Endothelial cell (in vitro differentiated cells): ENCODE measurements at regions not wholly inside any gene's neighbourhood (a gene's known extent, or its start where the extent isn't known, plus 50 kb on each side); places are given as distances from the start of the nearest gene placed in this dataset.

Experiments used
- DNase-seq: peaks from one replicate; pipeline ENCODE4 v3.0.0; 2021; ENCODE audit warnings: low spot score
- H3K27ac Mint-ChIP-seq: one replicate; pipeline ENCODE4 v1.8.0; 2021; ENCODE audit warnings: mixed read lengths, inconsistent platforms; ENCODE audit not compliant: unreplicated experiment
- H3K27me3 Mint-ChIP-seq: one replicate; pipeline ENCODE4 v1.8.0; 2021; ENCODE audit warnings: mild to moderate bottlenecking, moderate library complexity, mixed read lengths, inconsistent platforms; ENCODE audit not compliant: unreplicated experiment
- H3K36me3 Mint-ChIP-seq: one replicate; pipeline ENCODE4 v1.8.0; 2021; ENCODE audit warnings: mild to moderate bottlenecking, low read depth, mixed read lengths, inconsistent platforms; ENCODE audit not compliant: unreplicated experiment
- H3K4me1 Mint-ChIP-seq: one replicate; pipeline ENCODE4 v1.8.0; 2021; ENCODE audit warnings: mild to moderate bottlenecking, mixed read lengths, inconsistent platforms; ENCODE audit not compliant: unreplicated experiment
- H3K4me3 Mint-ChIP-seq: one replicate; pipeline ENCODE4 v1.8.0; 2021; ENCODE audit warnings: mild to moderate bottlenecking, mixed read lengths, inconsistent platforms; ENCODE audit not compliant: unreplicated experiment
- H3K9me3 Mint-ChIP-seq: one replicate; pipeline ENCODE4 v1.8.0; 2021; ENCODE audit warnings: mixed read lengths, inconsistent platforms; ENCODE audit not compliant: unreplicated experiment
- CTCF ChIP-seq: fragments of 200-600 bp; sonication (generic); IDR thresholded peaks from one replicate; pipeline ENCODE4 v1.5.0; 2021; ENCODE audit warnings: antibody characterized with exemption; ENCODE audit not compliant: unreplicated experiment

DNA sequence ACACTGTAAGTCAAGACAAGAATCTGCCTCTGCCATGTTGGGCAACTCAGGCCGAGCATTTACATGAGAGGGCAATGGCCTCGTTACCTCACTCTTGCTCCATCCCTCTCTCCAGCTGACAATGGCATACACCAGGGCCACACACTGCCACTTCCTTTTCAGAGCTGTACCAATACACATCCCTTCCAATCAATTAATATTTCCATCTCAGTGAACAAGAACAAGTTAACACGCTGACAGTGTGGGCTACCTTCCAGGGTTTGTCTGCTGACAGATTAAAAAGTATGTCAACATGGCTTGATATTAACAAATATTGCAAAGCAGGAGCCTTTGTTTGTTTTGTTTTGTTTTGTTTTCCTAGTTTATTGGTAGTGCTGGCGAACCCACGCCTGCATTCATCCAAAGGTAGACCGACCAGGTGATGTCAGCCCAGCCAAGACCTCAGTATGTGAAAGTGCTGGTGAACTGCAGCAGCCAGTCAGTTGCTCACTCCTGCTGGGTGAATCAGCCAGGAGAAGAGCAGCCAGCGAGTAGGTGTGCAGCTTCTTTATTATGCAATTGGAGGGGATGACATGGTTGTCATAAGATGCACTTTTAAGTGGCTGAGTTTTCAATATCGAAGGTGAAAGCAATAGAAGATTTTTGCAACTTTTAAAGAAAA, 487.3 kb upstream of the JARID2 start:
- H3K27ac Mint-ChIP-seq: no peak overlapping the region
- no peak for DNase-seq
- no peaks in the 10 kb centered on the region for H3K4me1 Mint-ChIP-seq
- peaks cover 3% of the 10 kb centered on the region for H3K27me3 Mint-ChIP-seq
- TF ChIP-seq CTCF: no peak
- no peaks in the 10 kb centered on the region for H3K36me3 Mint-ChIP-seq
- no peak overlapping the region for H3K4me3 Mint-ChIP-seq
- H3K9me3 Mint-ChIP-seq: no peaks in the 10 kb centered on the region

DNA sequence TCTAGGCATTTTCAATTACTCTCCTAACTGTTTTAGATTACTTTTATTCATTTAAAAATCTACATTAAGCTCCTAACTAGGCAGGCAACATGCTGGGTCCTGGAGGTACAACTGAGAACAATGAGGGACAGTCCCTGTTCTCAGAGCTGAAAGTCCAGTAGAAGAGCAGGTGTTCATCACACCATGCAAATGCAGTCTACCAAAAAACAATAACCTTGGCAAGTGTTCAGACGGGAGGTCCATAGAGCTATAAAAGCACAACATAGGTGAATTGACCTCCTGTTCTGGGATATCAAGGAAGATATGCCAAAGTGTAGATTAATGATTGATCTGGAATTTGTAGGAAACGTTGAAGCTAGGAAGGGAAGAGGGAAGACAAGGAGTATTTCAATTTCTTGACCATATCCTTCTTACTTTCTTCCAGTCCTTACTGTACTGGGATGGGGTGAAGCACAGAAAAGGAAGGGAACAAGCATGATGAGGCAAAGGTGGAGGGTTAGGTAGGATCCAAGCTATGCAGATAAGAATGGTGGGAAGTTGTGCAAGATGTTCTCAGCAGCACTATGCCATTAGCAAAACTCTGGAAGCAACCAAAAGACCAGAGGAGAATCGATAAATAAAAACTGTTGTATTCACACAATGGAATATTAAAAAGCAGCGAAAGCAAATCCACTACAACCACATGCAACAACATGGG, 485.7 kb upstream of the JARID2 start:
- H3K9me3 Mint-ChIP-seq: no peaks in the 10 kb centered on the region
- H3K27ac Mint-ChIP-seq: no peak overlapping the region
- no peaks in the 10 kb centered on the region for H3K36me3 Mint-ChIP-seq
- TF ChIP-seq CTCF: no peak
- H3K4me3 Mint-ChIP-seq: no peak overlapping the region
- no peak for DNase-seq
- H3K27me3 Mint-ChIP-seq: peaks cover 3% of the 10 kb centered on the region
- H3K4me1 Mint-ChIP-seq: no peaks in the 10 kb centered on the region

DNA sequence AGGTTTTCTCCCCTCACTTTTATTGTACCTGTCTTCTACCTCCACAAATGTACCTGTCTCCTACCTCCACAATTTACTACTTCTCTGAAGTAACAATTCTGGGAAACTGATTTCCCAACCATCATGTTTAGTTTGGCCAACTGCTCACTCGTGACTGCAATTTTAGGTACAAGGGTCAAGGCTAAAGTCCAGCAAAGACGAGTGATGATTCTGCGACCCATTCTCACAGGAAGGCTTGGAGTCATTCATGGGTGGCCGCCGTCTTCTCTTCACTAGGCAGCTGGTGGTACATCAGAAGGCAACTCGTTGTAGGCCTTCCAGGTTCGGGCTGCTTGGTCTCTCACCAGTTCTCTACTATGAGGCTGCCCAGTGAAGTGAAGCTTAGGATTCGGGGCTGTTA, 483.8 kb upstream of the JARID2 start:
- no peak for TF ChIP-seq CTCF
- Mint-ChIP-seq H3K9me3 (no peaks in the 10 kb centered on the region), H3K36me3 (no peaks in the 10 kb centered on the region), H3K27ac (no peak overlapping the region), H3K4me1 (peaks cover 4% of the 10 kb centered on the region), H3K4me3 (no peak overlapping the region), H3K27me3 (peaks cover 4% of the 10 kb centered on the region)
- DNase-seq: no peak

DNA sequence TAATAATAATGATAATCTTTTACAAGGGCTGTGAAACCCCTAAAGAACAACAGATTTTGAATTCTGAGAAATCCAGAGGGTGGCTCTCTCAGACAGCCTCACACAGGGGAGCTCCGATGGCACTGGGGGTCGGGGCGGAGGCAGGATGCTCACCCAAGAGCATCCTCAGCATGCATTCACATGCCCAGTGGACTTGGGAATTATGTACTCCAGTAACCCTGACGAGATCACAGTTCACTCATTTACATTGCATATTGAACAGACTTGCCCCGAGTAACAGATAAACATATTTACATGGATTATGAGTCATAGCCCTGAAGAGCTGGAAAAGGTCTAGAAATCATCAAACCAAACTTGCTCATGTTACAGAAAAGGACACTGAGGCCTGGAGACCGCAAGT, 482.7 kb upstream of the JARID2 start:
- no peaks in the 10 kb centered on the region for H3K36me3 Mint-ChIP-seq
- peaks cover 4% of the 10 kb centered on the region for H3K27me3 Mint-ChIP-seq
- no peak for TF ChIP-seq CTCF
- H3K27ac Mint-ChIP-seq: no peak overlapping the region
- DNase-seq: no peak
- H3K9me3 Mint-ChIP-seq: no peaks in the 10 kb centered on the region
- H3K4me3 Mint-ChIP-seq: no peak overlapping the region
- H3K4me1 Mint-ChIP-seq: peaks cover 4% of the 10 kb centered on the region

GRCh38 chr6:14763616-14764015, 482.3 kb upstream of the JARID2 start:
- Mint-ChIP-seq H3K9me3 (no peaks in the 10 kb centered on the region), H3K27me3 (peaks cover 1% of the 10 kb centered on the region), H3K36me3 (no peaks in the 10 kb centered on the region), H3K4me3 (no peak overlapping the region), H3K4me1 (peaks cover 4% of the 10 kb centered on the region), H3K27ac (no peak overlapping the region)
- no peak for DNase-seq
- no peak for TF ChIP-seq CTCF
